HCT116 (cell line): ENCODE measurements at regions not wholly inside any gene's neighbourhood (a gene's known extent, or its start where the extent isn't known, plus 50 kb on each side); places are given as distances from the start of the nearest gene placed in this dataset.

Experiments used
- CTCF ChIP-seq, 3 experiments: fragments of 200-600 bp in 1 of 3; sonication (generic) in 1 of 3; IDR thresholded peaks in 2 of 3; conservative IDR thresholded peaks in 1 of 3; 2 replicates each; pipeline ENCODE4 v1.5.1; 2012 to 2017; ENCODE audit warnings: low read depth in 2 of 3, low read length in 2 of 3, antibody characterized with exemption in 1 of 3, borderline replicate concordance in 1 of 3, control low read depth in 1 of 3, mild to moderate bottlenecking in 1 of 3, mixed read lengths in 1 of 3, mixed run types in 1 of 3, moderate library complexity in 1 of 3; ENCODE audit not compliant: insufficient read depth in 1 of 3
- EZH2 ChIP-seq: fragments of 200-600 bp; sonication (generic); IDR thresholded peaks from 2 replicates; pipeline ENCODE4 v1.6.1; 2017; ENCODE audit warnings: antibody characterized with exemption, mixed run types
- POLR2A ChIP-seq: IDR thresholded peaks from 2 replicates; pipeline ENCODE4 v1.7.0; 2011; ENCODE audit warnings: borderline replicate concordance; ENCODE audit not compliant: insufficient read depth, insufficient read length; ENCODE audit errors: extremely low read depth
- SP1 ChIP-seq: IDR thresholded peaks from 2 replicates; pipeline ENCODE4 v1.6.1; 2012; ENCODE audit warnings: low read depth

- TF ChIP-seq CTCF (IDR thresholded peaks at IDR 0.05 in 2 of 3, conservative IDR thresholded peaks at IDR 0.05 in 1 of 3; ENCODE audit: borderline replicate concordance in 1 of 3, insufficient read depth in 1 of 3, low read depth in 2 of 3, low read length in 2 of 3) (no peak), EZH2 (no peak), POLR2A (no peak), SP1 (no peak)
Measured at GRCh38 chr7:156527458-156527890, 113.1 kb upstream of the RNF32 start.
